CD4-positive, alpha-beta T cell (primary cell): ENCODE measurements at regions not wholly inside any gene's neighbourhood (a gene's known extent, or its start where the extent isn't known, plus 50 kb on each side); places are given as distances from the start of the nearest gene placed in this dataset.

Experiments
- ATAC-seq: fragments of 200-7000 bp; cut with Tn5 transposase; one replicate; pipeline ENCODE4 v1.10.0; 2022; ENCODE audit warnings: mild to moderate bottlenecking; ENCODE audit not compliant: poor library complexity
- CTCF ChIA-PET: fragments of 350-600 bp; sonication (Branson Sonifier 250); formaldehyde crosslinking; loops from one replicate; lab custom pipeline; 2021; ENCODE audit warnings: antibody characterized with exemption, inconsistent platforms; lab: Charles Lee
- POLR2A ChIA-PET: fragments of 350-600 bp; sonication (Branson Sonifier 250); formaldehyde crosslinking; loops from one replicate; lab custom pipeline; 2021; ENCODE audit warnings: antibody characterized with exemption, inconsistent platforms; lab: Charles Lee
- DNase-seq, 14 experiments: peaks; one replicate each; pipeline ENCODE4 v3.0.0-alpha.2; 2013 to 2020; ENCODE audit warnings: mixed read lengths in 2 of 14
- H3K27ac ChIP-seq, 2 donors: one replicate each; pipeline versions ENCODE4 v1.5.1 to v1.7.0; 2013; ENCODE audit warnings: low read length in 2 of 2, low read depth in 1 of 2, mild to moderate bottlenecking in 1 of 2
- H3K27me3 ChIP-seq, 2 experiments: 1 replicate in 1 of 2; 2 replicates in 1 of 2; pipeline versions ENCODE4 v1.6.1 to v1.7.0; 2013; ENCODE audit warnings: low read length in 2 of 2, control low read depth in 1 of 2, mild to moderate bottlenecking in 1 of 2, moderate library complexity in 1 of 2; ENCODE audit not compliant: insufficient read depth in 2 of 2, control insufficient read depth in 1 of 2
- H3K36me3 ChIP-seq: one replicate; pipeline ENCODE4 v1.6.1; 2013; ENCODE audit warnings: low read length, control low read depth; ENCODE audit not compliant: insufficient read depth
- H3K4me1 ChIP-seq: one replicate; pipeline ENCODE4 v1.6.1; 2013; ENCODE audit warnings: low read length, control low read depth; ENCODE audit not compliant: insufficient read depth
- H3K4me3 ChIP-seq: one replicate; pipeline ENCODE4 v1.5.1; 2013; ENCODE audit warnings: mild to moderate bottlenecking, low read length, moderate library complexity
- H3K9me3 ChIP-seq, 2 experiments: 1 replicate in 1 of 2; 2 replicates in 1 of 2; pipeline versions ENCODE4 v1.6.1 to v1.7.0; 2013; ENCODE audit warnings: low read length in 2 of 2, mild to moderate bottlenecking in 2 of 2, control low read depth in 1 of 2, moderate library complexity in 1 of 2; ENCODE audit not compliant: control insufficient read depth in 1 of 2, insufficient read depth in 1 of 2
- H3K27ac Mint-ChIP-seq: one replicate; pipeline ENCODE4 v1.8.0; 2020; ENCODE audit warnings: mixed read lengths
- H3K27me3 Mint-ChIP-seq: one replicate; pipeline ENCODE4 v1.8.0; 2021; ENCODE audit warnings: mixed read lengths
- H3K36me3 Mint-ChIP-seq: one replicate; pipeline ENCODE4 v1.8.0; 2021; ENCODE audit warnings: low read depth, mixed read lengths
- H3K4me1 Mint-ChIP-seq: one replicate; pipeline ENCODE4 v1.8.0; 2021; ENCODE audit warnings: low read depth, mixed read lengths
- H3K4me3 Mint-ChIP-seq: one replicate; pipeline ENCODE4 v1.8.0; 2020; ENCODE audit warnings: mild to moderate bottlenecking, mixed read lengths
- H3K9me3 Mint-ChIP-seq: one replicate; pipeline ENCODE4 v1.8.0; 2020; ENCODE audit warnings: mixed read lengths
- intact Hi-C, 2 experiments: fragments of 100-400 bp; cut with DNase I in 1 of 2; cut with micrococcal nuclease in 1 of 2; formaldehyde crosslinking; loops; one replicate each; pipeline versions ENCODE4 v1.15.1 to v1.9.0; 2023 to 2025; cut with DNase I, micrococcal nuclease
- TF ChIP-seq, protein P1 (sequence below): fragments of 200-600 bp; IDR thresholded peaks from one replicate; pipeline ENCODE4 v1.8.0; 2022; ENCODE audit warnings: antibody characterized with exemption, mild to moderate bottlenecking

DNA sequence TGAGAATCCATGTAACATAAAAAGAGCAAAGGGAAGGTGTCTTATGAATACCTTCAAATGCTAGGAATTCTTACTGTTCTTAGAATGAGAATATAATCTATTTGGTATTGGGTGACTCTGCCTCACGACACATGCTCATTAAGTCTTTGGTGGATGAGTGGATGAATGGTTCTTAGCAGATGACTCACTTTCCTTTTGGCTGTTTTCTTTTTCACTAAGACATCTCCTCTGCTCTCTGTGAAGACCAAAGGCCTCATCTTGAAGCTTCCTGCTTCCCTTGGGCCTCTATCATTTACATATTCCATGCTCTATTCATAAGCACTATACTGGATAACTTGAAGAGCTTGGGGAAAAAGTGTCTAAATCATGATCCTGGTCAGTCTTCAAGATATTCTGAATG is 468.1 kb downstream of the SPATA31D1 start:
- H3K27ac Mint-ChIP-seq, result no peak overlapping the region
- ATAC-seq, result no peak
- no peaks in the 10 kb centered on the region for H3K27me3 Mint-ChIP-seq
- CTCF ChIA-PET, result no interaction called here
- no peaks in the 10 kb centered on the region for H3K4me1 Mint-ChIP-seq
- Histone ChIP-seq H3K9me3 (peaks cover 5 to 9% of the 10 kb centered on the region in 2 experiments), H3K4me3 (no peak overlapping the region), H3K27ac (no peak overlapping the region), H3K36me3 (no peaks in the 10 kb centered on the region), H3K27me3 (no peaks in the 10 kb centered on the region), H3K4me1 (no peaks in the 10 kb centered on the region)
- intact Hi-C loops, result no loop called here
- no peak overlapping the region for H3K4me3 Mint-ChIP-seq
- no peaks in the 10 kb centered on the region for H3K36me3 Mint-ChIP-seq
- POLR2A ChIA-PET, result no interaction called here
- peaks cover 7% of the 10 kb centered on the region for H3K9me3 Mint-ChIP-seq
- TF ChIP-seq, protein P1, sequence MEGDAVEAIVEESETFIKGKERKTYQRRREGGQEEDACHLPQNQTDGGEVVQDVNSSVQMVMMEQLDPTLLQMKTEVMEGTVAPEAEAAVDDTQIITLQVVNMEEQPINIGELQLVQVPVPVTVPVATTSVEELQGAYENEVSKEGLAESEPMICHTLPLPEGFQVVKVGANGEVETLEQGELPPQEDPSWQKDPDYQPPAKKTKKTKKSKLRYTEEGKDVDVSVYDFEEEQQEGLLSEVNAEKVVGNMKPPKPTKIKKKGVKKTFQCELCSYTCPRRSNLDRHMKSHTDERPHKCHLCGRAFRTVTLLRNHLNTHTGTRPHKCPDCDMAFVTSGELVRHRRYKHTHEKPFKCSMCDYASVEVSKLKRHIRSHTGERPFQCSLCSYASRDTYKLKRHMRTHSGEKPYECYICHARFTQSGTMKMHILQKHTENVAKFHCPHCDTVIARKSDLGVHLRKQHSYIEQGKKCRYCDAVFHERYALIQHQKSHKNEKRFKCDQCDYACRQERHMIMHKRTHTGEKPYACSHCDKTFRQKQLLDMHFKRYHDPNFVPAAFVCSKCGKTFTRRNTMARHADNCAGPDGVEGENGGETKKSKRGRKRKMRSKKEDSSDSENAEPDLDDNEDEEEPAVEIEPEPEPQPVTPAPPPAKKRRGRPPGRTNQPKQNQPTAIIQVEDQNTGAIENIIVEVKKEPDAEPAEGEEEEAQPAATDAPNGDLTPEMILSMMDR, result no peak
- DNase-seq, result no peak

DNA sequence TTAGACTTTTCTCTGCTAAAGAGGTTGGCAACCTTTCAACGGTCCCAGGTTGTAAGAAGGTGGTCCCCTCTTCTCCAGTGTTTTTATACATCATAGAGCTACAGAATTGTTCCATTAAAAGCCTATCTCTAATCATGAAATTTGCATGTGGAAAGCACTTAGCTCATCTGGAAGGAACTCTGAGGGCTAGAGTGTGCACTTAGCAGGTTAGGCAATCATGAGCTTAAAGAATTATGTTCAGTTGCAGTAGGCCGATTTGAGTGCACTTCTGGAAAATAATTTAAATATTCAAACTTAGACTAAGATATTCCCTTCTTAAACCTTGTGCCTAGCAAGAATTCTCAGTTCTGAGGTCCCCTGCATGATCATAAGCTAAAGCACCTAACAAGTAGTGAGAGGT is 468.7 kb downstream of the SPATA31D1 start:
- TF ChIP-seq, protein P1, result no peak
- H3K36me3 ChIP-seq, result no peaks in the 10 kb centered on the region
- Mint-ChIP-seq H3K4me3 (no peak overlapping the region), H3K27ac (no peak overlapping the region), H3K36me3 (no peaks in the 10 kb centered on the region), H3K27me3 (no peaks in the 10 kb centered on the region), H3K4me1 (no peaks in the 10 kb centered on the region), H3K9me3 (peaks cover 4% of the 10 kb centered on the region)
- ChIA-PET POLR2A (no interaction called here), CTCF (no interaction called here)
- no peaks in the 10 kb centered on the region for H3K27me3 ChIP-seq
- peaks cover 5 to 9% of the 10 kb centered on the region in 2 experiments for H3K9me3 ChIP-seq
- DNase-seq, result no peak
- no peak overlapping the region for H3K27ac ChIP-seq
- no peak for ATAC-seq
- no peaks in the 10 kb centered on the region for H3K4me1 ChIP-seq
- no peak overlapping the region for H3K4me3 ChIP-seq
- intact Hi-C loops, result no loop called here

DNA sequence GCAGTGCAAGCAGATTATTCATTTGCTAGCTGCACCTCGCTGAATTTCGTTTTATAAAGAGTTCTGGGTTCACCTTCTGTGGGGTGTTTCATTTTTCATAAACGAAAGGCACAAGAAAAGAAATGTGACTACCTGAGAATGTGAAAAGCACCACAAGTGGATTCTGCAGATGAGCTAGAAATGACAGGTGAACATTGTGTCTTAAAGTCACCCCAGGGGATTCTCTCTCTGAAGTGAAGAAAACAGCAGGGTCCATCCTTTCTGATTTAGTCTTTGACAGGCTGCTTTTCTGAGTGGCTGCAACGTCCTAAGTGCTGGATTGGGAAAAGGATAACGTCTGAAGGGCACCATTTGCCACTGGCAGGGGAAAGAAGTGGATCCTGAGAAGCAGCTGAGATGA is 469.3 kb downstream of the SPATA31D1 start:
- DNase-seq, result no peak
- Histone ChIP-seq H3K36me3 (no peaks in the 10 kb centered on the region), H3K9me3 (peaks cover 0 to 9% of the 10 kb centered on the region in 2 experiments), H3K27ac (no peak overlapping the region), H3K27me3 (no peaks in the 10 kb centered on the region), H3K4me1 (no peaks in the 10 kb centered on the region), H3K4me3 (no peak overlapping the region)
- Mint-ChIP-seq H3K4me3 (no peak overlapping the region), H3K27me3 (no peaks in the 10 kb centered on the region), H3K27ac (no peak overlapping the region), H3K36me3 (no peaks in the 10 kb centered on the region), H3K9me3 (peaks cover 2% of the 10 kb centered on the region), H3K4me1 (no peaks in the 10 kb centered on the region)
- intact Hi-C loops, result no loop called here
- POLR2A ChIA-PET, result no interaction called here
- TF ChIP-seq, protein P1, result no peak
- CTCF ChIA-PET, result no interaction called here
- no peak for ATAC-seq
